ENCODE measurements at regions not wholly inside any gene's neighbourhood (a gene's known extent, or its start where the extent isn't known, plus 50 kb on each side); places are given as distances from the start of the nearest gene placed in this dataset.

- no peaks in the 10 kb centered on the region for H3K36me3 ChIP-seq (ENCODE audit: control insufficient read depth, insufficient read depth, low read length)
- H3K4me1 ChIP-seq (ENCODE audit: control insufficient read depth, insufficient read depth, low read length): no peaks in the 10 kb centered on the region
- DNase-seq (ENCODE audit: low read depth in 4 of 6, low spot score in 6 of 6): no peak
- H3K27ac ChIP-seq (ENCODE audit: low read depth, low read length): no peak overlapping the region
- H3K4me3 ChIP-seq (ENCODE audit: low read depth, low read length): no peak overlapping the region
- H3K9me3 ChIP-seq (ENCODE audit: control insufficient read depth, insufficient read depth, low read length): peaks cover 10% of the 10 kb centered on the region
- no peaks in the 10 kb centered on the region for H3K27me3 ChIP-seq (ENCODE audit: control insufficient read depth, insufficient read depth, low read length)
- WGBS (ENCODE audit: insufficient coverage): 98% methylated on average over 5 of the region's 15 CpGs
Measured at GRCh38 chr15:62218841-62219240, 53.8 kb upstream of the C2CD4B start.

GRCh38 chr15:62219799-62220198 lies 54.7 kb upstream of the C2CD4B start:
- Histone ChIP-seq H3K4me1 (ENCODE audit: control insufficient read depth, insufficient read depth, low read length) (no peaks in the 10 kb centered on the region), H3K27ac (ENCODE audit: low read depth, low read length) (no peak overlapping the region), H3K27me3 (ENCODE audit: control insufficient read depth, insufficient read depth, low read length) (no peaks in the 10 kb centered on the region), H3K36me3 (ENCODE audit: control insufficient read depth, insufficient read depth, low read length) (no peaks in the 10 kb centered on the region), H3K9me3 (ENCODE audit: control insufficient read depth, insufficient read depth, low read length) (peaks cover 10% of the 10 kb centered on the region), H3K4me3 (ENCODE audit: low read depth, low read length) (no peak overlapping the region)
- 92% methylated on average over 4 of the region's 5 CpGs for WGBS (ENCODE audit: insufficient coverage)
- DNase-seq (ENCODE audit: low read depth in 4 of 6, low spot score in 6 of 6): no peak

- H3K4me3 ChIP-seq (ENCODE audit: low read depth, low read length): no peak overlapping the region
- DNase-seq (ENCODE audit: low read depth in 4 of 6, low spot score in 6 of 6): no peak
- H3K27me3 ChIP-seq (ENCODE audit: control insufficient read depth, insufficient read depth, low read length): no peaks in the 10 kb centered on the region
- WGBS (ENCODE audit: insufficient coverage): 59% methylated on average over 2 of the region's 2 CpGs
- no peaks in the 10 kb centered on the region for H3K36me3 ChIP-seq (ENCODE audit: control insufficient read depth, insufficient read depth, low read length)
- H3K4me1 ChIP-seq (ENCODE audit: control insufficient read depth, insufficient read depth, low read length): no peaks in the 10 kb centered on the region
- H3K27ac ChIP-seq (ENCODE audit: low read depth, low read length): no peak overlapping the region
- H3K9me3 ChIP-seq (ENCODE audit: control insufficient read depth, insufficient read depth, low read length): no peaks in the 10 kb centered on the region
Measured at GRCh38 chr15:62223020-62223419, 57.9 kb upstream of the C2CD4B start.

GRCh38 chr15:62228604-62229003 lies 63.5 kb upstream of the C2CD4B start:
- WGBS (ENCODE audit: insufficient coverage): 100% methylated on average over 1 of the region's 1 CpG
- DNase-seq (ENCODE audit: low read depth in 4 of 6, low spot score in 6 of 6): no peak
- no peaks in the 10 kb centered on the region for H3K27me3 ChIP-seq (ENCODE audit: control insufficient read depth, insufficient read depth, low read length)
- H3K9me3 ChIP-seq (ENCODE audit: control insufficient read depth, insufficient read depth, low read length): no peaks in the 10 kb centered on the region
- H3K4me1 ChIP-seq (ENCODE audit: control insufficient read depth, insufficient read depth, low read length): no peaks in the 10 kb centered on the region
- no peak overlapping the region for H3K27ac ChIP-seq (ENCODE audit: low read depth, low read length)
- H3K36me3 ChIP-seq (ENCODE audit: control insufficient read depth, insufficient read depth, low read length): no peaks in the 10 kb centered on the region
- no peak overlapping the region for H3K4me3 ChIP-seq (ENCODE audit: low read depth, low read length)

GRCh38 chr15:62231856-62232255 lies 66.8 kb upstream of the C2CD4B start:
- no peak overlapping the region for H3K27ac ChIP-seq (ENCODE audit: low read depth, low read length)

GRCh38 chr15:62240121-62241096 lies 75.3 kb upstream of the C2CD4B start:
- no peak overlapping the region for H3K27ac ChIP-seq (ENCODE audit: low read depth, low read length)
- no peaks in the 10 kb centered on the region for H3K9me3 ChIP-seq (ENCODE audit: control insufficient read depth, insufficient read depth, low read length)
- H3K36me3 ChIP-seq (ENCODE audit: control insufficient read depth, insufficient read depth, low read length): no peaks in the 10 kb centered on the region
- no peaks in the 10 kb centered on the region for H3K4me1 ChIP-seq (ENCODE audit: control insufficient read depth, insufficient read depth, low read length)
- no peak overlapping the region for H3K4me3 ChIP-seq (ENCODE audit: low read depth, low read length)
- peak in 1 of 6 donors; percentile 58 for DNase-seq (ENCODE audit: low read depth in 4 of 6, low spot score in 6 of 6)
- WGBS (ENCODE audit: insufficient coverage): 94% methylated on average over 3 of the region's 5 CpGs
- H3K27me3 ChIP-seq (ENCODE audit: control insufficient read depth, insufficient read depth, low read length): no peaks in the 10 kb centered on the region

More at GRCh38 chr15:62231856-62232255, 66.8 kb upstream of the C2CD4B start:
- Histone ChIP-seq H3K9me3 (ENCODE audit: control insufficient read depth, insufficient read depth, low read length) (no peaks in the 10 kb centered on the region), H3K4me3 (ENCODE audit: low read depth, low read length) (no peak overlapping the region), H3K36me3 (ENCODE audit: control insufficient read depth, insufficient read depth, low read length) (no peaks in the 10 kb centered on the region), H3K4me1 (ENCODE audit: control insufficient read depth, insufficient read depth, low read length) (no peaks in the 10 kb centered on the region), H3K27me3 (ENCODE audit: control insufficient read depth, insufficient read depth, low read length) (no peaks in the 10 kb centered on the region)
- WGBS (ENCODE audit: insufficient coverage): 85% methylated on average over 3 of the region's 3 CpGs
- no peak for DNase-seq (ENCODE audit: low read depth in 4 of 6, low spot score in 6 of 6)

GRCh38 chr15:62241135-62241770 lies 76.2 kb upstream of the C2CD4B start:
- WGBS (ENCODE audit: insufficient coverage): 74% methylated on average over 5 of the region's 5 CpGs
- Histone ChIP-seq H3K27me3 (ENCODE audit: control insufficient read depth, insufficient read depth, low read length) (no peaks in the 10 kb centered on the region), H3K9me3 (ENCODE audit: control insufficient read depth, insufficient read depth, low read length) (no peaks in the 10 kb centered on the region), H3K4me1 (ENCODE audit: control insufficient read depth, insufficient read depth, low read length) (no peaks in the 10 kb centered on the region), H3K27ac (ENCODE audit: low read depth, low read length) (no peak overlapping the region), H3K4me3 (ENCODE audit: low read depth, low read length) (no peak overlapping the region), H3K36me3 (ENCODE audit: control insufficient read depth, insufficient read depth, low read length) (no peaks in the 10 kb centered on the region)
- DNase-seq (ENCODE audit: low read depth in 4 of 6, low spot score in 6 of 6): no peak

- WGBS (ENCODE audit: insufficient coverage): 73% methylated on average over 5 of the region's 7 CpGs
- Histone ChIP-seq H3K9me3 (ENCODE audit: control insufficient read depth, insufficient read depth, low read length) (no peaks in the 10 kb centered on the region), H3K36me3 (ENCODE audit: control insufficient read depth, insufficient read depth, low read length) (no peaks in the 10 kb centered on the region), H3K4me1 (ENCODE audit: control insufficient read depth, insufficient read depth, low read length) (no peaks in the 10 kb centered on the region), H3K27me3 (ENCODE audit: control insufficient read depth, insufficient read depth, low read length) (no peaks in the 10 kb centered on the region), H3K27ac (ENCODE audit: low read depth, low read length) (no peak overlapping the region), H3K4me3 (ENCODE audit: low read depth, low read length) (no peak overlapping the region)
- DNase-seq (ENCODE audit: low read depth in 4 of 6, low spot score in 6 of 6): no peak
Measured at GRCh38 chr15:62242999-62243398, 77.9 kb upstream of the C2CD4B start.

GRCh38 chr15:62244762-62245161 lies 79.7 kb upstream of the C2CD4B start:
- peaks cover under 1% of the 10 kb centered on the region for H3K4me1 ChIP-seq (ENCODE audit: control insufficient read depth, insufficient read depth, low read length)
- no peak overlapping the region for H3K27ac ChIP-seq (ENCODE audit: low read depth, low read length)
- 84% methylated on average over 5 of the region's 6 CpGs for WGBS (ENCODE audit: insufficient coverage)

More at GRCh38 chr15:62244762-62245161, 79.7 kb upstream of the C2CD4B start:
- H3K27me3 ChIP-seq (ENCODE audit: control insufficient read depth, insufficient read depth, low read length): no peaks in the 10 kb centered on the region
- no peak for DNase-seq (ENCODE audit: low read depth in 4 of 6, low spot score in 6 of 6)
- no peak overlapping the region for H3K4me3 ChIP-seq (ENCODE audit: low read depth, low read length)
- H3K36me3 ChIP-seq (ENCODE audit: control insufficient read depth, insufficient read depth, low read length): no peaks in the 10 kb centered on the region
- H3K9me3 ChIP-seq (ENCODE audit: control insufficient read depth, insufficient read depth, low read length): no peaks in the 10 kb centered on the region
